Gastrocnemius medialis (tissue), 4 donors: ENCODE measurements at regions not wholly inside any gene's neighbourhood (a gene's known extent, or its start where the extent isn't known, plus 50 kb on each side); places are given as distances from the start of the nearest gene placed in this dataset.

ENCODE experiments used
- ATAC-seq, 2 donors: fragments of 150-250 bp; one replicate each; pipeline ENCODE4 v1.9.1; 2016
- DNase-seq, 2 donors: peaks; one replicate each; pipeline ENCODE4 v3.0.0-alpha.2; 2019
- H3K27ac ChIP-seq, 4 donors: fragments of 200-600 bp; sonication (generic); 1 replicate in 1 of 4; 2 replicates in 3 of 4; pipeline ENCODE4 v1.5.1; 2016 to 2018; ENCODE audit warnings: mild to moderate bottlenecking in 2 of 4, moderate library complexity in 1 of 4
- H3K27me3 ChIP-seq, 3 donors: fragments of 200-600 bp; sonication (generic) in 2 of 3; 1 replicate in 1 of 3; 2 replicates in 2 of 3; pipeline versions ENCODE4 v1.5.1 to v1.6.0; 2016 to 2019; ENCODE audit warnings: mild to moderate bottlenecking in 1 of 3, moderate library complexity in 1 of 3
- H3K36me3 ChIP-seq, 2 donors: fragments of 200-600 bp; sonication (generic) in 1 of 2; one replicate each; pipeline ENCODE4 v1.5.1; 2017 to 2018
- H3K4me1 ChIP-seq, 2 donors: fragments of 200-600 bp; sonication (generic) in 1 of 2; one replicate each; pipeline ENCODE4 v1.5.1; 2016 to 2017; ENCODE audit warnings: mild to moderate bottlenecking in 2 of 2
- H3K4me3 ChIP-seq, 4 donors: fragments of 200-600 bp; sonication (generic) in 3 of 4; 1 replicate in 1 of 4; 2 replicates in 3 of 4; pipeline ENCODE4 v1.5.1; 2016 to 2019; ENCODE audit warnings: mild to moderate bottlenecking in 2 of 4
- H3K9me3 ChIP-seq, 3 donors: fragments of 200-600 bp; sonication (generic) in 2 of 3; 1 replicate in 1 of 3; 2 replicates in 2 of 3; pipeline ENCODE4 v1.5.1; 2016 to 2019
- POLR2A ChIP-seq, 2 donors: fragments of 450-650 bp; IDR thresholded peaks; one replicate each; pipeline ENCODE4 v1.6.1; 2017; ENCODE audit warnings: antibody characterized with exemption in 2 of 2, mild to moderate bottlenecking in 2 of 2, moderate library complexity in 2 of 2
- in situ Hi-C, 4 donors: fragments of 200-750 bp; cut with MboI; loops; one replicate each; pipeline versions ENCODE4 v1.15.0 to v1.8.0; 2017; ENCODE audit warnings: low sequenced_read_pairs in 4 of 4
- intact Hi-C: fragments of 100-400 bp; cut with DNase I; formaldehyde crosslinking; loops from one replicate; pipeline ENCODE4 v1.15.1; 2023; ENCODE audit warnings: low total_unique reads
- TF ChIP-seq, protein P1 (sequence below), 5 experiments: fragments of 450-650 bp in 3 of 5; fragments of 200-600 bp in 2 of 5; sonication (generic) in 2 of 5; IDR thresholded peaks in 4 of 5; conservative IDR thresholded peaks in 1 of 5; 1 replicate in 4 of 5; 2 replicates in 1 of 5; pipeline ENCODE4 v1.5.1; 2016 to 2019; ENCODE audit warnings: antibody characterized with exemption in 5 of 5, mild to moderate bottlenecking in 3 of 5, moderate library complexity in 3 of 5

DNA sequence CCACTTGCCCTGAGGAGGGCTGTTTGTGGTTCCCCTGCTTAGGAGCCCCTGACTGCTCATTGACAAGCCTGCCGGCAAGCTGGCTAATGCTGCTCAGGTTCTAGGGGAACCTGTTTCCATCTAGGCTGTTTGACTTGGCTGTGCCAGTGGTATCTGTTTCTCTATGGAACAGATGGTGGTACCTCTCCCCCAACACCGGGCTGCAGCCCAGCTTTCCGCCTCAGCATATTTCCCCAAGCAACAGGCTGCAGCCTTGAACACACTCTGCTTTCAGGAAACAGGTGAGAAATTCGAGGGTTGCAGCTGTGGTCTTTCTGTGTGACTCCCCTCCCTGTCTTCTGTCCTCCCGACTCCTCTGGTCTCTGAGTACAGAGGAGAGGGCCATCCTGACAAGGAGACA lies 132.3 kb downstream of the TMEM132E start:
- Histone ChIP-seq H3K4me1 (no peaks in the 10 kb centered on the region), H3K9me3 (no peaks in the 10 kb centered on the region), H3K36me3 (no peaks in the 10 kb centered on the region), H3K27me3 (no peaks in the 10 kb centered on the region), H3K4me3 (no peak overlapping the region), H3K27ac (no peak overlapping the region)
- intact Hi-C loops: no loop called here
- in situ Hi-C loops: loop anchor here in 1 of 4 donors (25.0 kb wide), 1 partner anchor 174 kb away; no protein-coding TSS in a partner anchor
- DNase-seq: no peak
- no peak for TF ChIP-seq POLR2A (IDR thresholded peaks at IDR 0.05)
- TF ChIP-seq, protein P1, sequence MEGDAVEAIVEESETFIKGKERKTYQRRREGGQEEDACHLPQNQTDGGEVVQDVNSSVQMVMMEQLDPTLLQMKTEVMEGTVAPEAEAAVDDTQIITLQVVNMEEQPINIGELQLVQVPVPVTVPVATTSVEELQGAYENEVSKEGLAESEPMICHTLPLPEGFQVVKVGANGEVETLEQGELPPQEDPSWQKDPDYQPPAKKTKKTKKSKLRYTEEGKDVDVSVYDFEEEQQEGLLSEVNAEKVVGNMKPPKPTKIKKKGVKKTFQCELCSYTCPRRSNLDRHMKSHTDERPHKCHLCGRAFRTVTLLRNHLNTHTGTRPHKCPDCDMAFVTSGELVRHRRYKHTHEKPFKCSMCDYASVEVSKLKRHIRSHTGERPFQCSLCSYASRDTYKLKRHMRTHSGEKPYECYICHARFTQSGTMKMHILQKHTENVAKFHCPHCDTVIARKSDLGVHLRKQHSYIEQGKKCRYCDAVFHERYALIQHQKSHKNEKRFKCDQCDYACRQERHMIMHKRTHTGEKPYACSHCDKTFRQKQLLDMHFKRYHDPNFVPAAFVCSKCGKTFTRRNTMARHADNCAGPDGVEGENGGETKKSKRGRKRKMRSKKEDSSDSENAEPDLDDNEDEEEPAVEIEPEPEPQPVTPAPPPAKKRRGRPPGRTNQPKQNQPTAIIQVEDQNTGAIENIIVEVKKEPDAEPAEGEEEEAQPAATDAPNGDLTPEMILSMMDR (IDR thresholded peaks at IDR 0.05 in 4 of 5, conservative IDR thresholded peaks at IDR 0.05 in 1 of 5): no peak
- ATAC-seq: no peak

DNA sequence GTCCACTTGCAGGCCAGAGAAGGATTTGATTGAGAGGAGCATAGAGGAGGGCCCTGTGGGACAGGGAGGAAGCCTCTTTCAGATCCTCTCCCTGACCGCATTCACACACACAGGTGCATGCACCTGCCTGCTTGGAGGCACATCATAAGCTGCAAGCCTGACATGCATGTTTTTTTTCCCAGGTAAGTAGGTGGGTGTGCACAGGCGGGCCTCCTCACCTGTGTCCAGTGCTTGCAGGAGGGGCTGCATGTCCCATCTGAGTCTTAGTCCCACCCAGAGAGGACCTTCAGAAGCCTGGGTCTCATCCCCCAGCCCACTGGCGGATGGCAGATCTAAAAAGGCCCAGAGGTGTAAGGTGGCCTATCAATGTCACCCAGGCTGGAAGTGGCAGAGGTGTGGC lies 130.8 kb downstream of the TMEM132E start:
- Histone ChIP-seq H3K27me3 (no peaks in the 10 kb centered on the region), H3K36me3 (no peaks in the 10 kb centered on the region), H3K4me1 (no peaks in the 10 kb centered on the region), H3K27ac (no peak overlapping the region), H3K9me3 (no peaks in the 10 kb centered on the region), H3K4me3 (no peak overlapping the region)
- ATAC-seq (no peak), DNase-seq (no peak)
- intact Hi-C loops: no loop called here
- in situ Hi-C loops: loop anchor here in 1 of 4 donors (25.0 kb wide), 1 partner anchor 173 kb away; no protein-coding TSS in a partner anchor
- TF ChIP-seq, protein P1 (IDR thresholded peaks at IDR 0.05 in 4 of 5, conservative IDR thresholded peaks at IDR 0.05 in 1 of 5): no peak
- TF ChIP-seq POLR2A (IDR thresholded peaks at IDR 0.05): no peak

DNA sequence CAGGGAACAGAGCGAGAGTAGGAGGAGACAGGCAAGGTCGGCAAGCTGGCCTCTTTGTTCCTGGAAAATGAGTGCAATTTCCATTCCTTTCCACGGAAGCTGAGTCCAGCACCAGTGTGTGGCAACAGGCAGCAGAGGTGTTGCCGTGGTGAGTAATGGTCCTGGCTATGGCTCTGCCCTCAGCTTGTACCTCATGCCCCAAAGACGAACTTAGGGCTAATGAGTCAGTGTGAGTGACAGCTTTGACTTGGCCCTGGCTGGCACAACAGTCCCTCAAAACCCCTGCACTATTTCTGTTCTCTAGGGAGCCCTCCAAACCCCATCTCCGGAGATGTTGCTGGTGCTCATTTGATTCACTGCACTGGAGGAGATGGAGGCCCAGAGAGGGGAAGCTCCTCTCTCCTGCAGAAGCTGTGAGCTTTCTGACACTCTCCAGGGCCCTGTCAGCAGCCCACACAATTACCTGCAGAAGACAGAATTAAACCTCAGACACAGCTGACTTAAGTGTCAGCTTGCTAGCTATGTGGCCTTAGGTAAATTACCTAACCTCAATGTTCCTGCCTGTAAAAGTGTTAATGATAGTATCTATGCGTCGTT lies 129.9 kb downstream of the TMEM132E start:
- Histone ChIP-seq H3K4me1 (no peaks in the 10 kb centered on the region), H3K4me3 (no peak overlapping the region), H3K36me3 (no peaks in the 10 kb centered on the region), H3K27me3 (no peaks in the 10 kb centered on the region), H3K9me3 (no peaks in the 10 kb centered on the region), H3K27ac (no peak overlapping the region)
- no peak for DNase-seq
- ATAC-seq: no peak
- in situ Hi-C loops (loop anchor here in 1 of 4 donors (25.0 kb wide), 1 partner anchor 172 kb away; no protein-coding TSS in a partner anchor), intact Hi-C loops (no loop called here)
- TF ChIP-seq, protein P1 (IDR thresholded peaks at IDR 0.05 in 4 of 5, conservative IDR thresholded peaks at IDR 0.05 in 1 of 5): no peak
- no peak for TF ChIP-seq POLR2A (IDR thresholded peaks at IDR 0.05)

DNA sequence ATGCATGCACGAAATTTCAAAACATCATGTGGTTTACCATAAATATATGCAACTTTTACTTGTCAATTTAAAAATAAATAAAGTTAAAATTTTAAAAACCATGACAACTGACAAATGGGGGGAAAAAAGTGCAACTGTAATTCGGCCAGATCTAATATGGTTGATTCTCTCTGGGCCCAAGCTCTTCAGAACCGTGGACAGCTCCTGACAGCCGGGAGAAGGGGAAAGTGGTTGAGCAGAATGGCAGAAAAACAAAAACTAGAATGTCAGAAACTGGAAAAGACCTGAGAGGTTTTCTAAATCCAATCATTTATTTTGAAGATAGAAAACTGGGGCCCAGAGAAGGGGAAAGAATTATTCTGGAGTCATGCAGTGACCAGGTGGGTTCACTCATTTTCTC lies 126.6 kb downstream of the TMEM132E start:
- Histone ChIP-seq H3K27ac (no peak overlapping the region), H3K27me3 (no peaks in the 10 kb centered on the region), H3K4me3 (no peak overlapping the region), H3K4me1 (no peaks in the 10 kb centered on the region), H3K9me3 (no peaks in the 10 kb centered on the region), H3K36me3 (no peaks in the 10 kb centered on the region)
- DNase-seq: no peak
- TF ChIP-seq POLR2A (IDR thresholded peaks at IDR 0.05): no peak
- TF ChIP-seq, protein P1 (IDR thresholded peaks at IDR 0.05 in 4 of 5, conservative IDR thresholded peaks at IDR 0.05 in 1 of 5): no peak
- in situ Hi-C loops (loop anchor here in 1 of 4 donors (25.0 kb wide), 1 partner anchor 169 kb away; no protein-coding TSS in a partner anchor), intact Hi-C loops (no loop called here)
- ATAC-seq: no peak
